Lung (tissue), 11 donors: ENCODE measurements at regions not wholly inside any gene's neighbourhood (a gene's known extent, or its start where the extent isn't known, plus 50 kb on each side); places are given as distances from the start of the nearest gene placed in this dataset.
A peak's percentile ranks its signal among the peaks of the same experiment; 100 is the strongest.

ENCODE experiments used
- ATAC-seq: fragments of 200-7000 bp; cut with Tn5 transposase; one replicate; pipeline ENCODE4 v1.9.1; 2020; ENCODE audit warnings: moderate number of reproducible peaks; ENCODE audit not compliant: insufficient read depth, low FRiP score
- DNase-seq, 3 donors: peaks; one replicate each; pipeline ENCODE4 v3.0.0-alpha.2; 2013 to 2017
- H3K27ac ChIP-seq, 2 donors: one replicate each; pipeline ENCODE4 v1.5.1; 2013; ENCODE audit warnings: mild to moderate bottlenecking in 2 of 2, moderate library complexity in 2 of 2, control low read depth in 1 of 2, inconsistent platforms in 1 of 2, low read depth in 1 of 2, low read length in 1 of 2
- H3K27me3 ChIP-seq, 3 donors: one replicate each; pipeline ENCODE4 v1.5.1; 2013; ENCODE audit warnings: low read length in 2 of 3; ENCODE audit not compliant: control insufficient read depth in 3 of 3, insufficient read depth in 3 of 3
- H3K36me3 ChIP-seq, 4 donors: one replicate each; pipeline ENCODE4 v1.5.1; 2013; ENCODE audit warnings: low read length in 4 of 4, mild to moderate bottlenecking in 1 of 4, moderate library complexity in 1 of 4; ENCODE audit not compliant: control insufficient read depth in 4 of 4, insufficient read depth in 4 of 4
- H3K4me1 ChIP-seq, 5 donors: one replicate each; pipeline ENCODE4 v1.5.1; 2013; ENCODE audit warnings: low read length in 5 of 5, mild to moderate bottlenecking in 2 of 5, moderate library complexity in 1 of 5; ENCODE audit not compliant: control insufficient read depth in 5 of 5, insufficient read depth in 5 of 5
- H3K4me3 ChIP-seq: one replicate; pipeline ENCODE4 v1.5.1; 2013; ENCODE audit warnings: mild to moderate bottlenecking, control low read depth, moderate library complexity
- H3K9ac ChIP-seq, 2 donors: one replicate each; pipeline ENCODE4 v1.5.1; 2013; ENCODE audit warnings: low read length in 2 of 2, control low read depth in 1 of 2; ENCODE audit not compliant: insufficient read depth in 1 of 2
- H3K9me3 ChIP-seq, 4 donors: one replicate each; pipeline ENCODE4 v1.5.1; 2013; ENCODE audit warnings: low read length in 3 of 4, mild to moderate bottlenecking in 1 of 4, moderate library complexity in 1 of 4; ENCODE audit not compliant: control insufficient read depth in 4 of 4, insufficient read depth in 3 of 4
- CTCF ChIP-seq: IDR thresholded peaks from 2 replicates; pipeline ENCODE4 v1.5.1; 2012; ENCODE audit warnings: mild to moderate bottlenecking; ENCODE audit errors: control extremely low read depth, extremely low read depth
- WGBS, 2 donors: extraction: QIAGEN DNeasy Blood & Tissue Kit; methylation state at CpG; one replicate each; pipeline ENCODE4 v1.1.7; 2013; 5-methylcytosine and 5-hydroxymethylcytosine counted together
- donor health status: control.
- donor health status: control.
- donor health status: Bipolar disorder and iron deficiency.
- donor health status: healthy.
- donor health status: DM: yes; HTN: yes; CAD: no.

GRCh38 chr5:167064198-167064776 lies 1227.2 kb upstream of the WWC1 start:
- Histone ChIP-seq H3K9me3 (no peaks in the 10 kb centered on the region), H3K27ac (no peak overlapping the region), H3K4me3 (no peak overlapping the region), H3K4me1 (no peaks in the 10 kb centered on the region), H3K9ac (no peak overlapping the region), H3K27me3 (no peaks in the 10 kb centered on the region), H3K36me3 (no peaks in the 10 kb centered on the region)
- ATAC-seq (no peak), DNase-seq (no peak)
- no peak for TF ChIP-seq CTCF
- WGBS, 2 donors = 73 to 75% methylated on average over 13 of the region's 13 CpGs

GRCh38 chr5:167065794-167066193 lies 1225.7 kb upstream of the WWC1 start:
- no peaks in the 10 kb centered on the region for H3K9me3 ChIP-seq
- no peak overlapping the region for H3K4me3 ChIP-seq
- no peak for ATAC-seq
- no peak overlapping the region for H3K9ac ChIP-seq
- H3K27me3 ChIP-seq = no peaks in the 10 kb centered on the region
- no peaks in the 10 kb centered on the region for H3K36me3 ChIP-seq
- H3K4me1 ChIP-seq = no peaks in the 10 kb centered on the region
- no peak overlapping the region for H3K27ac ChIP-seq
- WGBS, 2 donors = 57 to 67% methylated on average over 3 of the region's 3 CpGs
- TF ChIP-seq CTCF = no peak
- DNase-seq = no peak

GRCh38 chr5:167071981-167072610 lies 1219.3 kb upstream of the WWC1 start:
- peaks cover 0 to 10% (median 0%) of the 10 kb centered on the region in 5 donors for H3K4me1 ChIP-seq
- DNase-seq (peak; percentile 66 to 91 (median 85)), ATAC-seq (no peak)
- WGBS, 2 donors = 65 to 82% methylated on average over 5 of the region's 5 CpGs
- no peaks in the 10 kb centered on the region for H3K36me3 ChIP-seq
- H3K9ac ChIP-seq = no peak overlapping the region
- H3K9me3 ChIP-seq = peaks cover 0 to 2% (median 0%) of the 10 kb centered on the region in 4 donors
- H3K27me3 ChIP-seq = no peaks in the 10 kb centered on the region
- no peak overlapping the region for H3K4me3 ChIP-seq
- H3K27ac ChIP-seq = no peak overlapping the region
- no peak for TF ChIP-seq CTCF

- Histone ChIP-seq H3K36me3 (no peaks in the 10 kb centered on the region), H3K4me1 (no peaks in the 10 kb centered on the region), H3K9ac (no peak overlapping the region), H3K9me3 (no peaks in the 10 kb centered on the region), H3K27me3 (no peaks in the 10 kb centered on the region), H3K27ac (no peak overlapping the region), H3K4me3 (no peak overlapping the region)
- ATAC-seq (no peak), DNase-seq (no peak)
- TF ChIP-seq CTCF = no peak
- 35 to 39% methylated on average over 4 of the region's 4 CpGs for WGBS, 2 donors
Observed at GRCh38 chr5:167081561-167081960, 1209.9 kb upstream of the WWC1 start.
